C4-2B (cell line): ENCODE measurements at regions not wholly inside any gene's neighbourhood (a gene's known extent, or its start where the extent isn't known, plus 50 kb on each side); places are given as distances from the start of the nearest gene placed in this dataset.

Experiments
- H3K27ac ChIP-seq: fragments of 450-650 bp; 2 replicates; pipeline ENCODE4 v1.5.1; 2017
- CTCF ChIP-seq: fragments of 450-650 bp; conservative IDR thresholded peaks from 2 replicates; pipeline ENCODE4 v1.5.1; 2017; ENCODE audit warnings: mild to moderate bottlenecking
- ZFX ChIP-seq: fragments of 450-650 bp; IDR thresholded peaks from 2 replicates; pipeline ENCODE4 v1.6.1; 2017

DNA sequence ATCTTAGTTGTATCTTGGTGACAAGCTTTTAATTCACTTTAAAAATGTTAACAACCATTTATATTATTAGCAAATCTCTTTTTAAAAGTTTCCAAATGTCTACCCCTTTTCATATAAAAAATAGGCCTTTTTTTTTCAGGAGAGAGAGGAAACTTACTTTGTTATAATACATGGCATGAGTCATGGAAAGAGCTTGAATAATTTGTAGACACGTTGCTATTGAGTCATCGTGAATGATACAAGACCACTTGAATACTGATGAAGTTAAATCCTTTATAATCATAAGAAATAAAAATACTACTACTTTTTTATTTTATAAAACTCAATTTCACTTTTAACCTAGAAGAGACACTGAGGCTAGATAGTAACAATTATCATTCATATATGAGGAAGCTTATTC lies 70.3 kb upstream of the BBX start:
- TF ChIP-seq CTCF (no peak), ZFX (no peak)
- H3K27ac ChIP-seq = no peak overlapping the region

DNA sequence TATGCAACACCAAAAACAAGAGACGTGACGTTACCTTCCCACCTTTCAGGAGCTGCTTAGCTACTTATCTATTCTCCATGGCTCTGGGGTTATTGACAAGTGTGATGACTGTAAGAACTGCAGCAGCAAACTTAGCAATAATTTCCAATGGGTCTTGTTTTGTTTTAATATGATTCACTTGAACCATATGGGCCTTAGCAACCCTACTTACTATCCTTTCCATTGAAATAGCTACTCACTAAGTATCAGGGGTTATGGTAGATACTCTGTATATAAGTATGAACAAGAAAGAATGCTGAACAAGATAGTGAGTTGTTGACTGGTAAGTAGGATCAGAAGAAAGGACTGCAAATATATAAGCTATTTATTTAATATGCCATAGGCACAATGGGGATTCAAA lies 69.3 kb upstream of the BBX start:
- TF ChIP-seq ZFX = no peak
- TF ChIP-seq CTCF = no peak
- H3K27ac ChIP-seq = no peak overlapping the region

- no peak for TF ChIP-seq CTCF
- no peak for TF ChIP-seq ZFX
- H3K27ac ChIP-seq = no peak overlapping the region
Observed at GRCh38 chr3:107455621-107456020, 67.1 kb upstream of the BBX start.

GRCh38 chr3:107456501-107456900 lies 66.3 kb upstream of the BBX start:
- TF ChIP-seq ZFX (no peak), CTCF (no peak)
- H3K27ac ChIP-seq = no peak overlapping the region

- H3K27ac ChIP-seq = no peak overlapping the region
- TF ChIP-seq ZFX (no peak), CTCF (no peak)
Observed at GRCh38 chr3:107458871-107459270, 63.9 kb upstream of the BBX start.

DNA sequence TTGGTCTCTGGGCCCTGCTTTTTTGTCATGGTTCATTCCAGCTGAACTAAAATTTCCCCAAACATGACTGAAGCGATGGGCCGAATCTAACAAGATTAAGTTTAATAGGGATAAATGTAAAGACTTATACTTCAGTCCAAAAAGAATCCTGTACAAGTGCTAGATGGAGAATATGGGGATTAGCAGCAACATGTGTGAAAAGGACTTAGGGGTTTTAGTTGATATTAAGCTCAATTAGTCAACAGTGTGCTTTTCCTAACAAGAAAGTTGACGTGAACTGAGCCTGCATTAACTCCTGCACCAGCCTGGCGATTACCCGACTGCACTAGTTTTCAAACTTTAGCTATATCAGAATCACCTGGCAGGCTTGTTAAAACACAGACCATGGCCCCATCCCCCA lies 61.0 kb upstream of the BBX start:
- no peak for TF ChIP-seq ZFX
- TF ChIP-seq CTCF = no peak
- no peak overlapping the region for H3K27ac ChIP-seq

GRCh38 chr3:107464037-107464436 lies 58.7 kb upstream of the BBX start:
- no peak for TF ChIP-seq CTCF
- TF ChIP-seq ZFX = no peak

More at GRCh38 chr3:107464037-107464436, 58.7 kb upstream of the BBX start:
- no peak overlapping the region for H3K27ac ChIP-seq
